ENCODE measurements at regions not wholly inside any gene's neighbourhood (a gene's known extent, or its start where the extent isn't known, plus 50 kb on each side); places are given as distances from the start of the nearest gene placed in this dataset.

- CTCF ChIA-PET, result no interaction called here
- no peaks in the 10 kb centered on the region for H3K79me2 ChIP-seq (ENCODE audit: insufficient read depth)
- no peak overlapping the region for H3K4me2 ChIP-seq
- no peaks in the 10 kb centered on the region; the same call in 1 of the 2 replicates for H3K9me3 ChIP-seq
- TF ChIP-seq RXRA (IDR thresholded peaks at IDR 0.05; ENCODE audit: borderline replicate concordance, low read depth), result no peak
- no peak for TF ChIP-seq ELF1 (IDR thresholded peaks at IDR 0.05)
- TF ChIP-seq ZBTB33 (IDR thresholded peaks at IDR 0.05; ENCODE audit: borderline replicate concordance, low read depth), result no peak
- no peak for TF ChIP-seq MXI1 (IDR thresholded peaks at IDR 0.05; ENCODE audit: low read depth, low read length)
- TF ChIP-seq POLR2AphosphoS5 (IDR thresholded peaks at IDR 0.05; ENCODE audit: low read depth, low read length), result no peak
- TF ChIP-seq SIN3A (IDR thresholded peaks at IDR 0.05; ENCODE audit: borderline replicate concordance, low read depth, low read length), result no peak
- TF ChIP-seq NRF1 (IDR thresholded peaks at IDR 0.05; ENCODE audit: low read depth, low read length), result no peak
- no peak for TF ChIP-seq USF2 (IDR thresholded peaks at IDR 0.05; ENCODE audit: borderline replicate concordance, low read depth, low read length)
- no peak for TF ChIP-seq GATA2 (CRISPR knock-in tag; IDR thresholded peaks at IDR 0.05)
- no peak for TF ChIP-seq CTCF (IDR thresholded peaks at IDR 0.05)
- no peak for TF ChIP-seq PBX3 (IDR thresholded peaks at IDR 0.05)
- TF ChIP-seq USF1 (IDR thresholded peaks at IDR 0.05; ENCODE audit: borderline replicate concordance, low read depth), result no peak
- TF ChIP-seq FOXJ3 (CRISPR knock-in tag; IDR thresholded peaks at IDR 0.05), result no peak
- no peak for TF ChIP-seq TCF12 (IDR thresholded peaks at IDR 0.05)
- TF ChIP-seq TEAD4 (IDR thresholded peaks at IDR 0.05; ENCODE audit: borderline replicate concordance, insufficient read depth), result no peak
- TF ChIP-seq NFIC (IDR thresholded peaks at IDR 0.05; ENCODE audit: borderline replicate concordance), result no peak
- no peak for TF ChIP-seq SMC3 (IDR thresholded peaks at IDR 0.05; ENCODE audit: low read depth, low read length)
- no peak for TF ChIP-seq TAF1 (IDR thresholded peaks at IDR 0.05; ENCODE audit: borderline replicate concordance, low read depth, low read length)
- no peaks in the 10 kb centered on the region for H4K20me1 ChIP-seq (ENCODE audit: insufficient read depth)
- no peaks in the 10 kb centered on the region for H3F3A ChIP-seq (replicated peaks; ENCODE audit: insufficient read depth)
- H3K27me3 ChIP-seq (ENCODE audit: insufficient read depth), result no peaks in the 10 kb centered on the region
- H3K27ac ChIP-seq (ENCODE audit: low read depth in 2 of 2, low read length in 1 of 2), result no peak overlapping the region
- H2AFZ ChIP-seq (ENCODE audit: low read depth), result 0 out of 2 replicates have a peak overlapping the region, but pooled peaks have one; percentile 46
- POLR2A ChIA-PET, result no interaction called here
- peaks cover 5% of the 10 kb centered on the region; the same call in 1 of the 2 replicates for H3K9me2 ChIP-seq
- no peaks in the 10 kb centered on the region for H3K36me3 ChIP-seq (replicated peaks in 1 of 2; ENCODE audit: control insufficient read depth in 1 of 2, insufficient read depth in 2 of 2, low read length in 1 of 2)
- H3K9ac ChIP-seq, result no peak overlapping the region
- no peaks in the 10 kb centered on the region for H3K4me1 ChIP-seq (ENCODE audit: control insufficient read depth in 1 of 2, insufficient read depth in 2 of 2, low read depth in 1 of 2, low read length in 1 of 2)
- no peak for DNase-seq
- 94% methylated on average over 8 of the region's 20 CpGs for WGBS (ENCODE audit: low lambda C conversion rate)
- no peak overlapping the region for H3K4me3 ChIP-seq (ENCODE audit: low read depth in 2 of 2, low read length in 1 of 2)
These were observed 661.5 kb upstream of the NUDT12 start for GRCh38 chr5:104223885-104224773.
